Keratinocyte (primary cell): ENCODE measurements at regions not wholly inside any gene's neighbourhood (a gene's known extent, or its start where the extent isn't known, plus 50 kb on each side); places are given as distances from the start of the nearest gene placed in this dataset.

Experiments used
- DNase-seq: peaks from one replicate; pipeline ENCODE4 v3.0.0-alpha.2; 2011; ENCODE audit warnings: low read depth, missing footprints, low spot score
- FAIRE-seq: peaks from 2 replicates; lab custom pipeline; 2011; peaks lifted over from hg19 to GRCh38; lab: Jason Lieb, UNC
- H2AFZ ChIP-seq: 2 replicates; pipeline ENCODE4 v1.6.0; 2012; ENCODE audit warnings: low read length, control low read depth, inconsistent platforms; ENCODE audit not compliant: control insufficient read depth
- H3K27ac ChIP-seq: 2 replicates; pipeline ENCODE4 v1.5.1; 2011; ENCODE audit warnings: low read length; ENCODE audit not compliant: control insufficient read depth, insufficient read depth
- H3K27me3 ChIP-seq: 3 replicates; pipeline ENCODE4 v1.6.0; 2011; ENCODE audit warnings: low read length; ENCODE audit not compliant: control insufficient read depth, insufficient read depth; ENCODE audit errors: extremely low read depth
- H3K36me3 ChIP-seq, 2 experiments: 2 replicates in 1 of 2; 3 replicates in 1 of 2; pipeline ENCODE4 v1.5.1; 2011; ENCODE audit warnings: low read length in 2 of 2, mild to moderate bottlenecking in 1 of 2; ENCODE audit not compliant: control insufficient read depth in 2 of 2, insufficient read depth in 2 of 2; ENCODE audit errors: extremely low read depth in 1 of 2
- H3K4me1 ChIP-seq: 3 replicates; pipeline ENCODE4 v1.5.1; 2011; ENCODE audit warnings: low read length; ENCODE audit not compliant: control insufficient read depth, insufficient read depth; ENCODE audit errors: extremely low read depth
- H3K4me2 ChIP-seq: 3 replicates; pipeline ENCODE4 v1.6.0; 2011; ENCODE audit warnings: low read depth, low read length; ENCODE audit not compliant: control insufficient read depth, insufficient read depth; ENCODE audit errors: extremely low read depth
- H3K4me3 ChIP-seq, 3 experiments: fragments of 200-600 bp in 1 of 3; sonication (generic) in 1 of 3; 2 replicates in 2 of 3; 3 replicates in 1 of 3; pipeline ENCODE4 v1.5.1; 2011 to 2016; ENCODE audit warnings: low read length in 3 of 3, mild to moderate bottlenecking in 3 of 3, control low read depth in 2 of 3, inconsistent platforms in 1 of 3, low read depth in 1 of 3, mixed read lengths in 1 of 3, mixed run types in 1 of 3, moderate library complexity in 1 of 3; ENCODE audit not compliant: control insufficient read depth in 2 of 3, insufficient read depth in 2 of 3; ENCODE audit errors: extremely low read depth in 1 of 3
- H3K79me2 ChIP-seq: 2 replicates; pipeline ENCODE4 v1.6.0; 2012; ENCODE audit warnings: low read length; ENCODE audit not compliant: control insufficient read depth, insufficient read depth
- H3K9ac ChIP-seq: 3 replicates; pipeline ENCODE4 v1.6.0; 2011; ENCODE audit warnings: low read length; ENCODE audit not compliant: control insufficient read depth, insufficient read depth; ENCODE audit errors: extremely low read depth
- H3K9me1 ChIP-seq: 3 replicates; pipeline ENCODE4 v1.6.0; 2011; ENCODE audit warnings: low read length; ENCODE audit not compliant: control insufficient read depth, insufficient read depth; ENCODE audit errors: extremely low read depth
- H3K9me3 ChIP-seq: 2 replicates; pipeline ENCODE4 v1.5.1; 2012; ENCODE audit warnings: low read depth, low read length; ENCODE audit not compliant: control insufficient read depth
- H4K20me1 ChIP-seq: 3 replicates; pipeline ENCODE4 v1.6.0; 2011; ENCODE audit warnings: low read length; ENCODE audit not compliant: control insufficient read depth, insufficient read depth; ENCODE audit errors: extremely low read depth
- EZH2 ChIP-seq: IDR thresholded peaks from one replicate; pipeline ENCODE4 v1.6.1; 2012; ENCODE audit warnings: inconsistent platforms, mild to moderate bottlenecking, low read length, moderate library complexity
- dilution Hi-C: fragments of 300-500 bp; cut with MboI; formaldehyde crosslinking; loops from one replicate; pipeline ENCODE4 v1.7.0; 2020; ENCODE audit warnings: low sequenced_read_pairs; ENCODE audit not compliant: extremely low pct_ligation_motif_present
- TF ChIP-seq, protein P1 (sequence below), 3 experiments: IDR thresholded peaks in 1 of 3; conservative IDR thresholded peaks in 1 of 3; optimal IDR thresholded peaks in 1 of 3; 2 replicates in 2 of 3; 3 replicates in 1 of 3; pipeline versions ENCODE3 to v1.5.1; 2011; ENCODE audit warnings: low read length in 3 of 3, mild to moderate bottlenecking in 3 of 3, moderate library complexity in 2 of 3, control low read depth in 1 of 3, inconsistent platforms in 1 of 3; ENCODE audit not compliant: insufficient read depth in 2 of 3; ENCODE audit errors: extremely low read depth in 1 of 3

GRCh38 chr12:127035011-127035879, 1231.7 kb upstream of the TMEM132C start:
- Histone ChIP-seq H3K9me3 (no peaks in the 10 kb centered on the region), H4K20me1 (no peaks in the 10 kb centered on the region), H3K27me3 (no peaks in the 10 kb centered on the region), H2AFZ (no peak overlapping the region), H3K27ac (no peak overlapping the region), H3K4me3 (no peak overlapping the region), H3K9me1 (no peaks in the 10 kb centered on the region), H3K4me2 (no peak overlapping the region), H3K79me2 (no peaks in the 10 kb centered on the region), H3K36me3 (no peaks in the 10 kb centered on the region), H3K9ac (no peak overlapping the region), H3K4me1 (no peaks in the 10 kb centered on the region)
- dilution Hi-C loops, result no loop called here
- FAIRE-seq (no peak), DNase-seq (no peak)
- TF ChIP-seq, protein P1, sequence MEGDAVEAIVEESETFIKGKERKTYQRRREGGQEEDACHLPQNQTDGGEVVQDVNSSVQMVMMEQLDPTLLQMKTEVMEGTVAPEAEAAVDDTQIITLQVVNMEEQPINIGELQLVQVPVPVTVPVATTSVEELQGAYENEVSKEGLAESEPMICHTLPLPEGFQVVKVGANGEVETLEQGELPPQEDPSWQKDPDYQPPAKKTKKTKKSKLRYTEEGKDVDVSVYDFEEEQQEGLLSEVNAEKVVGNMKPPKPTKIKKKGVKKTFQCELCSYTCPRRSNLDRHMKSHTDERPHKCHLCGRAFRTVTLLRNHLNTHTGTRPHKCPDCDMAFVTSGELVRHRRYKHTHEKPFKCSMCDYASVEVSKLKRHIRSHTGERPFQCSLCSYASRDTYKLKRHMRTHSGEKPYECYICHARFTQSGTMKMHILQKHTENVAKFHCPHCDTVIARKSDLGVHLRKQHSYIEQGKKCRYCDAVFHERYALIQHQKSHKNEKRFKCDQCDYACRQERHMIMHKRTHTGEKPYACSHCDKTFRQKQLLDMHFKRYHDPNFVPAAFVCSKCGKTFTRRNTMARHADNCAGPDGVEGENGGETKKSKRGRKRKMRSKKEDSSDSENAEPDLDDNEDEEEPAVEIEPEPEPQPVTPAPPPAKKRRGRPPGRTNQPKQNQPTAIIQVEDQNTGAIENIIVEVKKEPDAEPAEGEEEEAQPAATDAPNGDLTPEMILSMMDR (optimal IDR thresholded peaks at IDR 0.05 in 1 of 3, IDR thresholded peaks at IDR 0.05 in 1 of 3, conservative IDR thresholded peaks at IDR 0.05 in 1 of 3; ENCODE audit: extremely low read depth in 1 of 3, insufficient read depth in 2 of 3, low read length in 3 of 3), result no peak
- no peak for TF ChIP-seq EZH2

DNA sequence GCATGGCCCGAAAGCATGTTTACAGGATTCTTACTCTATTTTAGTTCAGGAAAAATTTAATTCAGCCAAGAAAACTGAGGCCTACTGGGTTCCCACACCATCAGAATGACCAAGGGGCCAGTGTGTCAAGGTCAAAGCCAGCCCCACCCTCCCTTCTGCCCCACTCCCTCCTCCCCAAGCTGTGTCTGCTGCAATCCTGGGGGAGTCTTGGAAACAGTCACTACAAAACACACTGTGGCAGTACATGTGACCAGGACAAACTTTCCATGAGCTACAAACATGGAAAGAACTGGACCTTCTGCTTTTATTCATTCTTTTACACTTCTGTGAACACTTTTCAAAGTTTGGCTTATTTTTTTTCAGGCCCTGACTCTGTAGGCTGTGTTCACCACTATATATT, 1228.8 kb upstream of the TMEM132C start:
- Histone ChIP-seq H3K79me2 (no peaks in the 10 kb centered on the region), H3K27ac (no peak overlapping the region), H4K20me1 (no peaks in the 10 kb centered on the region), H3K36me3 (no peaks in the 10 kb centered on the region), H3K9me1 (no peaks in the 10 kb centered on the region), H3K9ac (no peak overlapping the region), H2AFZ (no peak overlapping the region), H3K27me3 (no peaks in the 10 kb centered on the region), H3K9me3 (no peaks in the 10 kb centered on the region), H3K4me2 (no peak overlapping the region), H3K4me3 (no peak overlapping the region), H3K4me1 (no peaks in the 10 kb centered on the region)
- no peak for DNase-seq
- TF ChIP-seq, protein P1 (optimal IDR thresholded peaks at IDR 0.05 in 1 of 3, IDR thresholded peaks at IDR 0.05 in 1 of 3, conservative IDR thresholded peaks at IDR 0.05 in 1 of 3; ENCODE audit: extremely low read depth in 1 of 3, insufficient read depth in 2 of 3, low read length in 3 of 3), result no peak
- TF ChIP-seq EZH2, result no peak
- FAIRE-seq, result no peak
- dilution Hi-C loops, result no loop called here
